Prostate gland (tissue), 2 donors: ENCODE measurements at regions not wholly inside any gene's neighbourhood (a gene's known extent, or its start where the extent isn't known, plus 50 kb on each side); places are given as distances from the start of the nearest gene placed in this dataset.
A peak's percentile ranks its signal among the peaks of the same experiment; 100 is the strongest.

Experiments used
- DNase-seq: peaks from one replicate; pipeline ENCODE4 v3.0.0-alpha.2; 2019; ENCODE audit warnings: low spot score
- H3K27ac ChIP-seq, 2 donors: fragments of 200-600 bp; sonication (generic); 2 replicates each; pipeline ENCODE4 v1.5.1; 2017 to 2019
- H3K27me3 ChIP-seq: fragments of 200-600 bp; sonication (generic); replicated peaks from 2 replicates; pipeline ENCODE4 v1.5.1; 2019; ENCODE audit not compliant: insufficient read depth
- H3K36me3 ChIP-seq, 2 donors: fragments of 200-600 bp; sonication (generic); 1 replicate in 1 of 2; 2 replicates in 1 of 2; pipeline versions ENCODE4 v1.5.1 to v1.8.1; 2017 to 2019
- H3K4me1 ChIP-seq: fragments of 200-600 bp; sonication (generic); replicated peaks from 2 replicates; pipeline ENCODE4 v1.5.1; 2019
- H3K4me3 ChIP-seq, 2 donors: fragments of 200-600 bp; sonication (generic); 2 replicates each; pipeline ENCODE4 v1.5.1; 2017 to 2019
- H3K9me3 ChIP-seq: fragments of 200-600 bp; sonication (generic); 2 replicates; pipeline ENCODE4 v1.5.1; 2017
- POLR2A ChIP-seq: fragments of 450-650 bp; IDR thresholded peaks from one replicate; pipeline ENCODE4 v1.6.1; 2016; ENCODE audit warnings: antibody characterized with exemption, mild to moderate bottlenecking
- POLR2AphosphoS5 ChIP-seq: sonication (generic); formaldehyde crosslinking; IDR thresholded peaks from one replicate; pipeline ENCODE4 v1.6.1; 2017; ENCODE audit warnings: antibody characterized with exemption
- WGBS: methylation state at CpG from one replicate; pipeline ENCODE4 v1.1.5; 2018; 5-methylcytosine and 5-hydroxymethylcytosine counted together
- intact Hi-C: fragments of 100-400 bp; cut with DNase I; formaldehyde crosslinking; loops from one replicate; pipeline ENCODE4 v1.14.2; 2022
- TF ChIP-seq, protein P1 (sequence below), 4 experiments: fragments of 200-600 bp in 2 of 4; fragments of 450-650 bp in 2 of 4; sonication (generic) in 2 of 4; IDR thresholded peaks; 1 replicate in 3 of 4; 2 replicates in 1 of 4; pipeline ENCODE4 v1.5.1; 2016 to 2019; ENCODE audit warnings: antibody characterized with exemption in 4 of 4, mild to moderate bottlenecking in 2 of 4, moderate library complexity in 2 of 4

DNA sequence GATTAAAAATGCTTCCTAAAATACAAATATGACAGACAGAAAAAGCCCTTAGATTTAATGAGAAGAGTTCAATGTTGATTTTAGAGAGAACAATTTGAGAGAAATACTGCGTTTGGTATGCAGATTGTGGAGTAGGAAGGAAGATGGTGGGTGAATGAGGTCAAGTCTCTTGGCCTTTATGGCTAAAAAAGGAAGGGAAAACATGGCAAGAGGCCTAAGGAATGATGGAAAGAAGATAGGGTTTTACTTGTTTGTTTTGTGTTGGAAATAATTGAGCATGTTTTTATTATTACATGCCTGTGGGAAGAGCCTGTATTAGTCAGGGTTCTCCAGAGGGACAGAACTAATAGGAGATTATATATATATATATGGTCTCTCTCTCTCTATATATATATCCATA lies 318.1 kb downstream of the TRIB2 start:
- TF ChIP-seq POLR2A (no peak), POLR2AphosphoS5 (no peak)
- TF ChIP-seq, protein P1, sequence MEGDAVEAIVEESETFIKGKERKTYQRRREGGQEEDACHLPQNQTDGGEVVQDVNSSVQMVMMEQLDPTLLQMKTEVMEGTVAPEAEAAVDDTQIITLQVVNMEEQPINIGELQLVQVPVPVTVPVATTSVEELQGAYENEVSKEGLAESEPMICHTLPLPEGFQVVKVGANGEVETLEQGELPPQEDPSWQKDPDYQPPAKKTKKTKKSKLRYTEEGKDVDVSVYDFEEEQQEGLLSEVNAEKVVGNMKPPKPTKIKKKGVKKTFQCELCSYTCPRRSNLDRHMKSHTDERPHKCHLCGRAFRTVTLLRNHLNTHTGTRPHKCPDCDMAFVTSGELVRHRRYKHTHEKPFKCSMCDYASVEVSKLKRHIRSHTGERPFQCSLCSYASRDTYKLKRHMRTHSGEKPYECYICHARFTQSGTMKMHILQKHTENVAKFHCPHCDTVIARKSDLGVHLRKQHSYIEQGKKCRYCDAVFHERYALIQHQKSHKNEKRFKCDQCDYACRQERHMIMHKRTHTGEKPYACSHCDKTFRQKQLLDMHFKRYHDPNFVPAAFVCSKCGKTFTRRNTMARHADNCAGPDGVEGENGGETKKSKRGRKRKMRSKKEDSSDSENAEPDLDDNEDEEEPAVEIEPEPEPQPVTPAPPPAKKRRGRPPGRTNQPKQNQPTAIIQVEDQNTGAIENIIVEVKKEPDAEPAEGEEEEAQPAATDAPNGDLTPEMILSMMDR (IDR thresholded peaks at IDR 0.05): no peak
- H3K27ac ChIP-seq: no peak overlapping the region
- no peak overlapping the region for H3K4me3 ChIP-seq
- H3K4me1 ChIP-seq: no peaks in the 10 kb centered on the region
- no peaks in the 10 kb centered on the region for H3K36me3 ChIP-seq
- no peaks in the 10 kb centered on the region for H3K9me3 ChIP-seq
- DNase-seq: no peak
- intact Hi-C loops: no loop called here
- H3K27me3 ChIP-seq: no peaks in the 10 kb centered on the region
- WGBS: 72% methylated on average over 1 of the region's 1 CpG

DNA sequence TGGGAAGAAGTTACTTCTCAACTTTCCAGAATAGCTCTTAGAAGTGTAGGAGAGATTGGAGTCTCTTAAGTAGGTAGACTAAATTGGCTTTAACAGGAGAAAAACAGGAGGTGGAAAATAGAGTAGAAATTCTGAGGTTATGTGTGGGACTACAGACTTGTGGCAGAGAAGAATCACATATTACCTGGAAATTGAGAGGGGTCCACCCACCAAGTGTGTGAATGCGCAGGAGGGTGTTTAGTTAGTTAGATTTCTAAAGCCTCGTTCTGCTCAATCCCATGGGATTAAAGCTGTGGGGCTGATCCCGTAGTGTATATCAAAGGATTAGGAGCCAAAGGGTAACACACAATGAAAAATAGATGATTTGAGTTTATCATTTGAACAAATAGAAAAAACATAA lies 319.1 kb downstream of the TRIB2 start:
- Histone ChIP-seq H3K4me3 (no peak overlapping the region), H3K4me1 (no peaks in the 10 kb centered on the region), H3K36me3 (no peaks in the 10 kb centered on the region), H3K27me3 (no peaks in the 10 kb centered on the region), H3K9me3 (no peaks in the 10 kb centered on the region), H3K27ac (no peak overlapping the region)
- intact Hi-C loops: no loop called here
- 87% methylated on average over 3 of the region's 3 CpGs for WGBS
- no peak for DNase-seq
- TF ChIP-seq POLR2A: no peak
- TF ChIP-seq POLR2AphosphoS5: no peak
- TF ChIP-seq, protein P1 (IDR thresholded peaks at IDR 0.05): no peak

DNA sequence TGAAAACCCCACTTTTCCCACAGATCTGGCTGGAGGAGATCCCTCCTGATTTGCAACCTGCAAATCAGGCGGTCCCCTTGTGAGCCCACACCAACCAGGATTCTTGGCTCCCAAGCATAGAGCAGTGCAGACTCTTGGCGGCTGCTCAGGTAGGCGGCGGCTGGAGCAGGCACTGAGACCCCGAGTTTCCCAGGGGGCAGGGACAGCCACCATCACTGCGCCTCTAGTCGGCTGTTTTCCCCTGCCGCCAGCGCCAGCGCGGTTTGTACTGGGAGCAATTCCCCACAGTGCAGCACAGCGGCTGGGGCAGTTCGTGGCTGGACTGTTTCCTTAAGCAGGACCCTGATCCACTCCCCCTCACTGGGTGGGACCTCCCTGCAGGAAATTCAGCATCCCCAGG lies 323.3 kb downstream of the TRIB2 start:
- no peak for DNase-seq
- intact Hi-C loops: no loop called here
- 86% methylated on average over 12 of the region's 13 CpGs for WGBS

DNA sequence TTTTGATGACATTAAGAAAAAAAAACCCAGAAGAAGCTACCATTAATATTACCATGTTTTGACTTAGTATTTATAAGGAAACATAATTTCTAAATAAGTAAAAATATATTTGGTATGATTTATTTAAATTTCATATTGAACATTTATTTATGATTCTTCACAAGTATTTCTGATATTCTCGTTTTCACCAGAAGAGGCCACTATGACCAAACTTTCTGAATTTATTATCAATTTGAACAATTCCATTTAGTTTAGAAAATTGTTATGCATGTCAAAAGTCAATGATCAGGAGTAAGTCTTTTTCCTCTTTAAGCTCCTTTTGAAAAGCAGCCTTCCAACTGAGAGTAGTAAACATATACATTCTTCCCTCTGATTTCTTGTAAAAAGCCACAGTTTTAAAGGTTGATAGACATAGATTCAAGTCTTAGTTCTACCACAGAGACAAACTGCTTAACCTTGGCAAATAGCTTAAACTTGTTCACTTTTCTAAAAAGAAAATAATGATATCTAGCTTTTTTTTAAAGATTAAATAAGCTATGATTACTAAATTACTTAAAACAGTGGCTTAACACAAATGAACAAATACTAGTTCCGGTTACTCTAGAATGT lies 329.9 kb downstream of the TRIB2 start:
- intact Hi-C loops: no loop called here
- Histone ChIP-seq H3K27ac (no peak overlapping the region), H3K4me1 (no peaks in the 10 kb centered on the region), H3K4me3 (no peak overlapping the region), H3K27me3 (no peaks in the 10 kb centered on the region), H3K9me3 (no peaks in the 10 kb centered on the region), H3K36me3 (no peaks in the 10 kb centered on the region)
- TF ChIP-seq POLR2AphosphoS5: no peak
- TF ChIP-seq, protein P1 (IDR thresholded peaks at IDR 0.05): peak in 2 of 4 experiments; percentile 12 to 19
- no peak for TF ChIP-seq POLR2A
- WGBS: 40% methylated on average over 2 of the region's 2 CpGs
- no peak for DNase-seq

More for the DNA sequence above, 323.3 kb downstream of the TRIB2 start:
- no peaks in the 10 kb centered on the region for H3K27me3 ChIP-seq
- no peaks in the 10 kb centered on the region for H3K36me3 ChIP-seq
- no peaks in the 10 kb centered on the region for H3K4me1 ChIP-seq
- no peak overlapping the region for H3K27ac ChIP-seq
- no peak overlapping the region for H3K4me3 ChIP-seq
- H3K9me3 ChIP-seq: no peaks in the 10 kb centered on the region
- TF ChIP-seq POLR2AphosphoS5: no peak
- TF ChIP-seq POLR2A: no peak
- TF ChIP-seq, protein P1 (IDR thresholded peaks at IDR 0.05): no peak

DNA sequence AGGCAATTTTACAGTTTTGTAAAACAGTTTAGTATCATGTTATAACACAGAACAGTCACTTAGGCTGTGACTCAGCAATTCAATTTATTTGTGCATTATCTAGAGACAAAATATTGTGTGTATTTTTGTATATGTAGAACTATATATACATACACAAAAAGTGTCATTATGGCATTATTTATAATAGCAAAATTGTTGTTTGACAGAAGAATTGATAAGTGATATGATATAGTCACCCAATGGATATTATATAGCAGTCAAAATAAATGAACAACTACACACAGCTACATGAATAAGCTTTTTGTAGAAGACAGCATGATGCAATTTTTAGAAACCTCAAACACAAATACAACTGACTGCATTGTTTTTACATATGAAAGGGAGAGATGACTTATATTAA lies 334.0 kb downstream of the TRIB2 start:
- no peaks in the 10 kb centered on the region for H3K9me3 ChIP-seq
- DNase-seq: no peak
- H3K36me3 ChIP-seq: no peaks in the 10 kb centered on the region
- H3K4me1 ChIP-seq: no peaks in the 10 kb centered on the region
- intact Hi-C loops: no loop called here
- no peak overlapping the region for H3K4me3 ChIP-seq
- no peak for TF ChIP-seq POLR2AphosphoS5
- no peak for TF ChIP-seq POLR2A
- TF ChIP-seq, protein P1 (IDR thresholded peaks at IDR 0.05): no peak
- H3K27me3 ChIP-seq: no peaks in the 10 kb centered on the region
- H3K27ac ChIP-seq: no peak overlapping the region
